IMR-90 (cell line): ENCODE measurements at regions not wholly inside any gene's neighbourhood (a gene's known extent, or its start where the extent isn't known, plus 50 kb on each side); places are given as distances from the start of the nearest gene placed in this dataset.

Experiments
- ATAC-seq: fragments of 200-7000 bp; cut with Tn5 transposase; 2 replicates; pipeline ENCODE4 v1.9.1; 2020; ENCODE audit warnings: low read depth, mild to moderate bottlenecking, moderate library complexity
- BruUV-seq: library from RNA; stranded (reverse); fragments of 400-500 nt; replicated peaks from 2 replicates; lab custom pipeline; 2021; lab: Mats Ljungman, UMichigan
- CTCF ChIA-PET: fragments of 300-600 bp; formaldehyde crosslinking; extraction: SDS; loops from one replicate; lab custom pipeline; 2021; ENCODE audit warnings: antibody characterized with exemption; lab: Yijun Ruan, JAX
- POLR2A ChIA-PET: fragments of 300-600 bp; sonication (Branson Sonifier 250); formaldehyde crosslinking; loops from one replicate; lab custom pipeline; 2022; ENCODE audit warnings: antibody characterized with exemption; ENCODE audit not compliant: unreplicated experiment; lab: Charles Lee
- DNase-seq: peaks from one replicate; pipeline ENCODE4 v3.0.0; 2013
- H2AFZ ChIP-seq: replicated peaks from 2 replicates; pipeline ENCODE3; 2013; ENCODE audit warnings: low read length, mild to moderate bottlenecking; ENCODE audit not compliant: poor library complexity
- H2AK5ac ChIP-seq: 2 replicates; pipeline ENCODE4 v1.6.1; 2013; ENCODE audit warnings: low read depth, low read length, inconsistent platforms
- H2AK9ac ChIP-seq: replicated peaks from 2 replicates; pipeline ENCODE3; 2013; ENCODE audit warnings: mild to moderate bottlenecking, low read depth, low read length, moderate library complexity; ENCODE audit not compliant: poor library complexity
- H2BK120ac ChIP-seq: 2 replicates; pipeline ENCODE4 v1.6.1; 2013; ENCODE audit warnings: low read depth, low read length, inconsistent platforms
- H2BK15ac ChIP-seq: 3 replicates; pipeline ENCODE4 v1.6.1; 2013; ENCODE audit warnings: low read depth, low read length, inconsistent platforms
- H2BK20ac ChIP-seq: 2 replicates; pipeline ENCODE4 v1.6.1; 2013; ENCODE audit warnings: low read depth, mild to moderate bottlenecking, inconsistent platforms, low read length, moderate library complexity
- H2BK5ac ChIP-seq: 2 replicates; pipeline ENCODE4 v1.6.1; 2013; ENCODE audit warnings: mild to moderate bottlenecking, low read depth, low read length, inconsistent platforms; ENCODE audit not compliant: poor library complexity, severe bottlenecking
- H3K14ac ChIP-seq: replicated peaks from 2 replicates; pipeline ENCODE4 v1.6.1; 2013; ENCODE audit warnings: low read depth, low read length, inconsistent platforms
- H3K18ac ChIP-seq: 2 replicates; pipeline ENCODE4 v1.6.1; 2013; ENCODE audit warnings: low read depth, low read length, control low read depth
- H3K23ac ChIP-seq: 2 replicates; pipeline ENCODE4 v1.6.1; 2013; ENCODE audit warnings: low read depth, low read length, inconsistent platforms
- H3K27ac ChIP-seq: 2 replicates; pipeline ENCODE4 v1.5.1; 2013; ENCODE audit warnings: mild to moderate bottlenecking, control low read depth, low read length; ENCODE audit not compliant: insufficient read depth
- H3K27me3 ChIP-seq: 2 replicates; pipeline ENCODE4 v1.6.1; 2013; ENCODE audit warnings: low read length; ENCODE audit not compliant: control insufficient read depth, insufficient read depth
- H3K36me3 ChIP-seq: 2 replicates; pipeline ENCODE4 v1.6.1; 2013; ENCODE audit warnings: low read length, mixed read lengths; ENCODE audit not compliant: control insufficient read depth, insufficient read depth
- H3K4ac ChIP-seq: 2 replicates; pipeline ENCODE4 v1.6.1; 2013; ENCODE audit warnings: low read depth, low read length, inconsistent platforms
- H3K4me1 ChIP-seq: 2 replicates; pipeline ENCODE4 v1.6.1; 2013; ENCODE audit warnings: low read length, mixed read lengths; ENCODE audit not compliant: control insufficient read depth, insufficient read depth
- H3K4me2 ChIP-seq: 2 replicates; pipeline ENCODE4 v1.6.1; 2013; ENCODE audit warnings: low read depth, mild to moderate bottlenecking, control low read depth, low read length, moderate library complexity
- H3K4me3 ChIP-seq: 2 replicates; pipeline ENCODE4 v1.5.1; 2013; ENCODE audit warnings: low read depth, mild to moderate bottlenecking, control low read depth, low read length, moderate library complexity; ENCODE audit not compliant: insufficient read depth
- H3K56ac ChIP-seq: 2 replicates; pipeline ENCODE4 v1.6.1; 2013; ENCODE audit warnings: low read length, inconsistent platforms; ENCODE audit not compliant: insufficient read depth; ENCODE audit errors: extremely low read depth
- H3K79me1 ChIP-seq, 2 experiments: 2 replicates each; pipeline ENCODE4 v1.6.1; 2013; ENCODE audit warnings: low read length in 2 of 2, inconsistent platforms in 1 of 2, low read depth in 1 of 2
- H3K9ac ChIP-seq: 2 replicates; pipeline ENCODE4 v1.6.1; 2013; ENCODE audit warnings: low read depth, low read length, control low read depth
- H3K9me1 ChIP-seq: 2 replicates; pipeline ENCODE4 v1.6.1; 2013; ENCODE audit warnings: low read length, inconsistent platforms; ENCODE audit not compliant: insufficient read depth
- H3K9me3 ChIP-seq: 2 replicates; pipeline ENCODE4 v1.6.1; 2013; ENCODE audit warnings: low read length; ENCODE audit not compliant: control insufficient read depth, insufficient read depth
- H4K20me1 ChIP-seq: 2 replicates; pipeline ENCODE4 v1.6.1; 2013; ENCODE audit warnings: low read length, inconsistent platforms; ENCODE audit not compliant: insufficient read depth
- H4K5ac ChIP-seq: 2 replicates; pipeline ENCODE4 v1.6.1; 2013; ENCODE audit warnings: mild to moderate bottlenecking, low read depth, low read length, control low read depth
- H4K8ac ChIP-seq, 2 experiments: 2 replicates each; pipeline ENCODE4 v1.6.1; 2013; ENCODE audit warnings: low read depth in 2 of 2, low read length in 2 of 2, control low read depth in 1 of 2, inconsistent platforms in 1 of 2
- H4K91ac ChIP-seq: 2 replicates; pipeline ENCODE4 v1.6.1; 2013; ENCODE audit warnings: low read depth, low read length, inconsistent platforms; ENCODE audit not compliant: insufficient read depth
- CEBPB ChIP-seq: IDR thresholded peaks from 2 replicates; pipeline ENCODE4 v1.6.1; 2012; ENCODE audit warnings: low read depth, low read length, improper control_type of control experiment
- CHD1 ChIP-seq: IDR thresholded peaks from 2 replicates; pipeline ENCODE4 v1.6.1; 2012; ENCODE audit warnings: low read depth, low read length, improper control_type of control experiment
- CTCF ChIP-seq: conservative IDR thresholded peaks from 2 replicates; pipeline ENCODE4 v1.5.1; 2012; ENCODE audit warnings: mild to moderate bottlenecking, low read depth, low read length, improper control_type of control experiment
- MAFK ChIP-seq: IDR thresholded peaks from 2 replicates; pipeline ENCODE4 v1.6.1; 2012; ENCODE audit warnings: low read depth, low read length, improper control_type of control experiment
- MXI1 ChIP-seq: IDR thresholded peaks from 2 replicates; pipeline ENCODE4 v1.6.1; 2012; ENCODE audit warnings: low read depth, mild to moderate bottlenecking, low read length, moderate library complexity, borderline replicate concordance
- RAD21 ChIP-seq: IDR thresholded peaks from 2 replicates; pipeline ENCODE4 v1.6.1; 2012; ENCODE audit warnings: low read length, improper control_type of control experiment
- WGBS, 2 experiments: methylation state at CpG; one replicate each; pipeline versions ENCODE4 v1.1.5 to v1.1.7; 2013; ENCODE audit warnings: missing lambda C conversion rate in 2 of 2; ENCODE audit not compliant: insufficient read length in 1 of 2; ENCODE audit errors: extremely low coverage in 2 of 2; 5-methylcytosine and 5-hydroxymethylcytosine counted together
- dilution Hi-C: fragments of 300-500 bp; cut with HindIII; formaldehyde crosslinking; loops from one replicate; pipeline ENCODE4 v1.14.3; 2018; ENCODE audit warnings: low sequenced_read_pairs; ENCODE audit not compliant: unreplicated experiment
- in situ Hi-C: fragments of 300-500 bp; cut with MboI; formaldehyde crosslinking; loops from 3 replicates; pipeline ENCODE4 v1.14.3; 2019; ENCODE audit warnings: low sequenced_read_pairs, inconsistent platforms, mixed read lengths
- intact Hi-C: fragments of 100-400 bp; cut with micrococcal nuclease; formaldehyde crosslinking; loops from 2 replicates; pipeline ENCODE4 v1.10.0; 2022
- TF ChIP-seq, protein P1 (sequence below): fragments of 150-350 bp; IDR thresholded peaks from 2 replicates; pipeline ENCODE4 v1.6.1; 2017; ENCODE audit warnings: mild to moderate bottlenecking, antibody characterized with exemption, low read length, low read depth

GRCh38 chr5:17077440-17078233, 139.8 kb upstream of the BASP1 start:
- Histone ChIP-seq H2BK15ac (no peak overlapping the region), H3K14ac (no peak overlapping the region), H3K79me1 (no peaks in the 10 kb centered on the region), H4K91ac (no peak overlapping the region), H3K23ac (no peak overlapping the region), H2BK5ac (no peak overlapping the region), H3K9me1 (no peaks in the 10 kb centered on the region), H3K18ac (no peak overlapping the region), H3K56ac (no peak overlapping the region), H3K4me1 (no peaks in the 10 kb centered on the region; the same call in 1 of the 2 replicates), H4K20me1 (no peaks in the 10 kb centered on the region), H4K5ac (no peak overlapping the region), H3K4ac (no peak overlapping the region), H2BK20ac (no peak overlapping the region), H2AK5ac (no peak overlapping the region), H3K27ac (no peak overlapping the region), H3K9ac (no peak overlapping the region), H3K36me3 (no peaks in the 10 kb centered on the region), H2AFZ (no peak overlapping the region), H2AK9ac (no peak overlapping the region), H3K27me3 (no peaks in the 10 kb centered on the region), H3K4me3 (no peak overlapping the region), H3K4me2 (no peak overlapping the region), H3K9me3 (no peaks in the 10 kb centered on the region), H4K8ac (no peak overlapping the region), H2BK120ac (no peak overlapping the region)
- ATAC-seq = no peak
- in situ Hi-C loops = no loop called here
- DNase-seq = no peak
- CTCF ChIA-PET = interaction anchor here (0.9 kb wide), 1 partner anchor 17 kb away, joined by 3 read pairs; no protein-coding TSS in a partner anchor
- dilution Hi-C loops = no loop called here
- intact Hi-C loops = no loop called here
- BruUV-seq = no TSS peak
- TF ChIP-seq MXI1 (no peak), CHD1 (no peak), MAFK (no peak), CTCF (no peak), RAD21 (no peak), CEBPB (no peak)
- TF ChIP-seq, protein P1, sequence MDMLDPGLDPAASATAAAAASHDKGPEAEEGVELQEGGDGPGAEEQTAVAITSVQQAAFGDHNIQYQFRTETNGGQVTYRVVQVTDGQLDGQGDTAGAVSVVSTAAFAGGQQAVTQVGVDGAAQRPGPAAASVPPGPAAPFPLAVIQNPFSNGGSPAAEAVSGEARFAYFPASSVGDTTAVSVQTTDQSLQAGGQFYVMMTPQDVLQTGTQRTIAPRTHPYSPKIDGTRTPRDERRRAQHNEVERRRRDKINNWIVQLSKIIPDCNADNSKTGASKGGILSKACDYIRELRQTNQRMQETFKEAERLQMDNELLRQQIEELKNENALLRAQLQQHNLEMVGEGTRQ = no peak
- no CpG with 5 or more reads among the region's 11 CpGs for WGBS, 2 experiments
- POLR2A ChIA-PET = no interaction called here
